ENCODE measurements at regions not wholly inside any gene's neighbourhood (a gene's known extent, or its start where the extent isn't known, plus 50 kb on each side); places are given as distances from the start of the nearest gene placed in this dataset.

DNA sequence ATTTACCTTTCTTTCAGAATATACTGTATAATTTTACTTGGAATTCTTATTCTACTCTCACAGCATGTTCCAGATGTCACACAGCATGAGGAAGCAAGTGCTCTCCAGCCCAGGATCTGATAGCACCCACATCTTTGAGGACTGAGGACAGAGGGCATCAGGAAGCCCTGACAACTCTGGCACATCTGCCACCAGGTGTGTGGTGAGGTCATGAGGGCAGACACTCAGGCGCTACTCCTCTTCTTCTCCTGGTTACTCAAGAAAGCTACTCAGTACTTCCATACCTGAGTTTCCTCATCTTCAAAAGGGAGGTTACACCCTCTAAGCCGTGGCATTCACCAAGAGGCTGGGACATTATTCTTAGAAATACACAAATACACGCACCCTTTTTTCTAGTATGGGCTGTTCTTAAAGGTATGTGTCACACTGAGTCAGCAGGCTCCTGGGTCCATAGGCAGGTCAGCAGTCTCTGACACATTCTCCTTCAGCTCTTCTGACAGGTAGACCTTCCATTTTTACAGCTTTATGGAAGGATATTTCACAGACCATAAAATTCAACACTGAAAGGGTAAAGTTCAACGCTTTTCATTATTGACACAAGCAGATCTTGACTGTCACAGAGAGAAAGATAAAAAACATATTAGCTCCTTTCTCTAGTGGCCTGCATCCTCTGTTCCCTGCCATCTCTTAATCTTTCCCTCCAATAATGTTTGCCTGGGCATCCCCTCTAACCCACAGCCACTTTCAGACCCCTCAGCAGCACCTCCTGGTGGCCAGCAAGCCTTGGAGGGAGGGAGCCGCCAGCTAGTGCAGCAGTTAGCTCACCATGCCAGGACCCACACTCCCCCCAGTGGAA, 103.2 kb upstream of the TJP1 start:
- TF ChIP-seq EZH2 (IDR thresholded peaks at IDR 0.05; ENCODE audit: insufficient read depth, poor library complexity, severe bottlenecking): no peak
- TF ChIP-seq EZH2phosphoT487 (IDR thresholded peaks at IDR 0.05; ENCODE audit: insufficient read depth, low read depth): no peak
